Hepatocyte (in vitro differentiated cells): ENCODE measurements at regions not wholly inside any gene's neighbourhood (a gene's known extent, or its start where the extent isn't known, plus 50 kb on each side); places are given as distances from the start of the nearest gene placed in this dataset.

Experiments used
- EZH2 ChIP-seq: fragments of 200-600 bp; sonication (generic); IDR thresholded peaks from 2 replicates; pipeline ENCODE4 v1.6.1; 2016; ENCODE audit warnings: antibody characterized with exemption, mild to moderate bottlenecking, borderline replicate concordance
- EZH2phosphoT487 ChIP-seq: fragments of 200-600 bp; sonication (generic); IDR thresholded peaks from one replicate; pipeline ENCODE4 v1.6.1; 2018; ENCODE audit warnings: antibody characterized with exemption, mild to moderate bottlenecking, low read depth, moderate library complexity; ENCODE audit not compliant: unreplicated experiment, severe bottlenecking
- TF ChIP-seq, protein P1 (sequence below): fragments of 200-600 bp; sonication (generic); IDR thresholded peaks from 2 replicates; pipeline ENCODE4 v1.5.1; 2016; ENCODE audit warnings: antibody characterized with exemption, mild to moderate bottlenecking; ENCODE audit not compliant: poor library complexity

DNA sequence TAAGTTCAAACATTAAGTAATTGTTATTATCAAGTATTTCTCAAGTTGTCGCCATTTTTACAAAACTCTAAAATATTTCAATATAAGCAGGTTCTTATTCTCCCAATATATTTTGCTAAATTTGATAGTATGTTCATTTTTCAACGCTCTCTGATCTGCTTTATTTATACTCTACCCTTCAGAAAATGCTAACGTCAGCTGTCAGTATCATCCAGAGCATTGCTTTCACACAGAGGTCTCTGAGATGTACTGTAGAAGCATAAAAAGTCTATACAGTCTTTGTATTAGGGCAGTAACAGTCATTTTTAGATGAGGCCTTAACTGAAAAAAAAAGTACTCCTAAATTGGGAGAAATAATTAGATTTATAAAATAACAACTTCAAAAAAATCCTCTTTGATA lies 533.1 kb upstream of the LRFN5 start:
- TF ChIP-seq, protein P1, sequence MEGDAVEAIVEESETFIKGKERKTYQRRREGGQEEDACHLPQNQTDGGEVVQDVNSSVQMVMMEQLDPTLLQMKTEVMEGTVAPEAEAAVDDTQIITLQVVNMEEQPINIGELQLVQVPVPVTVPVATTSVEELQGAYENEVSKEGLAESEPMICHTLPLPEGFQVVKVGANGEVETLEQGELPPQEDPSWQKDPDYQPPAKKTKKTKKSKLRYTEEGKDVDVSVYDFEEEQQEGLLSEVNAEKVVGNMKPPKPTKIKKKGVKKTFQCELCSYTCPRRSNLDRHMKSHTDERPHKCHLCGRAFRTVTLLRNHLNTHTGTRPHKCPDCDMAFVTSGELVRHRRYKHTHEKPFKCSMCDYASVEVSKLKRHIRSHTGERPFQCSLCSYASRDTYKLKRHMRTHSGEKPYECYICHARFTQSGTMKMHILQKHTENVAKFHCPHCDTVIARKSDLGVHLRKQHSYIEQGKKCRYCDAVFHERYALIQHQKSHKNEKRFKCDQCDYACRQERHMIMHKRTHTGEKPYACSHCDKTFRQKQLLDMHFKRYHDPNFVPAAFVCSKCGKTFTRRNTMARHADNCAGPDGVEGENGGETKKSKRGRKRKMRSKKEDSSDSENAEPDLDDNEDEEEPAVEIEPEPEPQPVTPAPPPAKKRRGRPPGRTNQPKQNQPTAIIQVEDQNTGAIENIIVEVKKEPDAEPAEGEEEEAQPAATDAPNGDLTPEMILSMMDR = no peak
- TF ChIP-seq EZH2 (no peak), EZH2phosphoT487 (no peak)
